ENCODE measurements at regions not wholly inside any gene's neighbourhood (a gene's known extent, or its start where the extent isn't known, plus 50 kb on each side); places are given as distances from the start of the nearest gene placed in this dataset.

- TF ChIP-seq CTCF (IDR thresholded peaks at IDR 0.05), result no peak
- no peak for TF ChIP-seq POLR2A (IDR thresholded peaks at IDR 0.05)
Measured at GRCh38 chr4:115986573-115986972, 873.2 kb upstream of the NDST4 start.

Measured in vagina (tissue), 2 donors.